ENCODE measurements at regions not wholly inside any gene's neighbourhood (a gene's known extent, or its start where the extent isn't known, plus 50 kb on each side); places are given as distances from the start of the nearest gene placed in this dataset.

DNA sequence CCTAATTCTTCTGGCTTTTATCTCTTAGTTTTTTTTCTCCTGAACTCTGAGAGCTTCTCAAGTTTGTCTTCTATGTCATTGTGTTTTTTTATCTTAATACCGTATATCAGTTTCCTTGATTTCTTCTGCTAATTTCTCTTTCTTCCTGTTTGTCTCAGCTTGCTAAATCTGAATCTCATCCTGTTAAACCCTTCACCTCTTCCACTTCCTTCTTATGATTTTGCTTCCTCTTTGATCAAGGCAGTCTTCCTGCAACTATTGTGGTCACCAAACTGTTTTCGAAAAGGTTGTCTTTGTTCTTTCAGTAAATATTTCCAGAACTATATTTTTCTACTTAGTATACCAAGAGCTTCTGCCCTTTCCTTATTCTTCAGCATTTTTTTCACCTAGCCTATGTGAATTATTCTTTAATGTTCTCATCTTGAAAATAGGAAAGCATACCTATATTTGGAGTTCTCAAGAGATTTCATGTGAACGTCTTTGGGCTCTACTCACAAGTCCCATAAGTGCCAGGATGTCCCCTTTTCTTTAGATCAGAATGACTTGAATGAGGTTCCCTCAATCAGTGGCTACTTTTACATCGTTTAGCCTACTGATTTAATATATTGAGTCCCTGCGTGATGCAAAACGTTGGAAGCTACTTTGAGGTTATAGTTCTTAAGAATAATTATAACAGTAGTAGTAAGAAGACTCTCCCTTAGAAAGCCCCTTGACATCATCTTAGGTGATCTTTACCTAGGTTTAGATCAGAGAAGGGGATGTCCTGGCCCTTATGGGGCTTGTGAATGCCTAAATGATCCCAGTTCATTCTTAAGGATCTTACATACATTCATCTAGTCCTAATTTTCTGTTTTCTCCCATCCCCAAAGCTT, 415.4 kb upstream of the AUTS2 start:
- TF ChIP-seq TAF1 (conservative IDR thresholded peaks at IDR 0.05) (no peak), FOXA1 (IDR thresholded peaks at IDR 0.05) (no peak), NR2F2 (IDR thresholded peaks at IDR 0.05) (peak; percentile 35), EGR1 (IDR thresholded peaks at IDR 0.05; ENCODE audit: low read depth in 2 of 2) (no peak)
- no peak for DNase-seq (ENCODE audit: low spot score)
- Histone ChIP-seq H3K9me3 (ENCODE audit: control insufficient read depth in 4 of 4, low read length in 3 of 4) (no peaks in the 10 kb centered on the region), H3K36me3 (ENCODE audit: control insufficient read depth in 4 of 4, insufficient read depth in 3 of 4, low read depth in 1 of 4, low read length in 3 of 4) (no peaks in the 10 kb centered on the region), H3K27me3 (ENCODE audit: control insufficient read depth in 4 of 4, insufficient read depth in 4 of 4, low read length in 3 of 4) (no peaks in the 10 kb centered on the region), H3K4me3 (ENCODE audit: low read depth in 1 of 3, low read length in 3 of 3) (no peak overlapping the region), H3K4me1 (ENCODE audit: control insufficient read depth in 4 of 4, insufficient read depth in 4 of 4, low read length in 3 of 4) (no peaks in the 10 kb centered on the region), H3K27ac (ENCODE audit: low read depth in 1 of 2, low read length in 2 of 2) (no peak overlapping the region), H3K9ac (ENCODE audit: low read depth in 1 of 2, low read length in 2 of 2) (no peak overlapping the region)
- WGBS: 79% methylated on average over 6 of the region's 6 CpGs

DNA sequence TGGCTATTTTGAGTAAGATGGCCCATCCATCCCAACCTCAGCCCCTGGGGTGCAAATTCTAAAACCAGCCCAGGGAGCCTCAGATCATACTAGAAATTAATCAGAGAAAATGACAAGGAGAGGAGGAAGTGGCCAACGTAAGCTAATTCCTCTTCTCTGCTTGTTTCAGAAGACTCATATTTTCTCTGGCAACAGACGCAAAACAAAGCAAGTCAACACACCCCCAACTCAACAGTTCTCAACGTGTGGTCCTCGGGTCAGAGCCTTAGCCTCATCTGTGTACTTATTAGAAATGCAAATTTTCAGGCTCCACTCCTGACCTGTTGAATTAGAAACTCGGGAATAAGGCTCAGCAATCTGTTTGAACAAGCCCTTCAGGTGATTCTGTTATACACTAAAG, 413.9 kb upstream of the AUTS2 start:
- Histone ChIP-seq H3K4me1 (ENCODE audit: control insufficient read depth in 4 of 4, insufficient read depth in 4 of 4, low read length in 3 of 4) (no peaks in the 10 kb centered on the region), H3K27ac (ENCODE audit: low read depth in 1 of 2, low read length in 2 of 2) (no peak overlapping the region), H3K36me3 (ENCODE audit: control insufficient read depth in 4 of 4, insufficient read depth in 3 of 4, low read depth in 1 of 4, low read length in 3 of 4) (no peaks in the 10 kb centered on the region), H3K4me3 (ENCODE audit: low read depth in 1 of 3, low read length in 3 of 3) (no peak overlapping the region), H3K9me3 (ENCODE audit: control insufficient read depth in 4 of 4, low read length in 3 of 4) (no peaks in the 10 kb centered on the region), H3K27me3 (ENCODE audit: control insufficient read depth in 4 of 4, insufficient read depth in 4 of 4, low read length in 3 of 4) (no peaks in the 10 kb centered on the region), H3K9ac (ENCODE audit: low read depth in 1 of 2, low read length in 2 of 2) (no peak overlapping the region)
- DNase-seq (ENCODE audit: low spot score): no peak
- TF ChIP-seq, protein P1, sequence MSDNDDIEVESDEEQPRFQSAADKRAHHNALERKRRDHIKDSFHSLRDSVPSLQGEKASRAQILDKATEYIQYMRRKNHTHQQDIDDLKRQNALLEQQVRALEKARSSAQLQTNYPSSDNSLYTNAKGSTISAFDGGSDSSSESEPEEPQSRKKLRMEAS (IDR thresholded peaks at IDR 0.05): no peak
- TF ChIP-seq RXRA (IDR thresholded peaks at IDR 0.05) (no peak), SP1 (IDR thresholded peaks at IDR 0.05) (no peak), HNF4A (conservative IDR thresholded peaks at IDR 0.05) (no peak), GABPA (IDR thresholded peaks at IDR 0.05 in 1 of 2, conservative IDR thresholded peaks at IDR 0.05 in 1 of 2) (no peak), YY1 (IDR thresholded peaks at IDR 0.05) (no peak), TAF1 (conservative IDR thresholded peaks at IDR 0.05) (no peak), HNF4G (IDR thresholded peaks at IDR 0.05) (no peak), RAD21 (IDR thresholded peaks at IDR 0.05) (no peak), FOXA1 (IDR thresholded peaks at IDR 0.05) (no peak), FOXA2 (IDR thresholded peaks at IDR 0.05) (no peak), JUND (IDR thresholded peaks at IDR 0.05) (no peak), NR2F2 (IDR thresholded peaks at IDR 0.05) (no peak), EGR1 (IDR thresholded peaks at IDR 0.05; ENCODE audit: low read depth in 2 of 2) (no peak)
- TF ChIP-seq, protein P2, sequence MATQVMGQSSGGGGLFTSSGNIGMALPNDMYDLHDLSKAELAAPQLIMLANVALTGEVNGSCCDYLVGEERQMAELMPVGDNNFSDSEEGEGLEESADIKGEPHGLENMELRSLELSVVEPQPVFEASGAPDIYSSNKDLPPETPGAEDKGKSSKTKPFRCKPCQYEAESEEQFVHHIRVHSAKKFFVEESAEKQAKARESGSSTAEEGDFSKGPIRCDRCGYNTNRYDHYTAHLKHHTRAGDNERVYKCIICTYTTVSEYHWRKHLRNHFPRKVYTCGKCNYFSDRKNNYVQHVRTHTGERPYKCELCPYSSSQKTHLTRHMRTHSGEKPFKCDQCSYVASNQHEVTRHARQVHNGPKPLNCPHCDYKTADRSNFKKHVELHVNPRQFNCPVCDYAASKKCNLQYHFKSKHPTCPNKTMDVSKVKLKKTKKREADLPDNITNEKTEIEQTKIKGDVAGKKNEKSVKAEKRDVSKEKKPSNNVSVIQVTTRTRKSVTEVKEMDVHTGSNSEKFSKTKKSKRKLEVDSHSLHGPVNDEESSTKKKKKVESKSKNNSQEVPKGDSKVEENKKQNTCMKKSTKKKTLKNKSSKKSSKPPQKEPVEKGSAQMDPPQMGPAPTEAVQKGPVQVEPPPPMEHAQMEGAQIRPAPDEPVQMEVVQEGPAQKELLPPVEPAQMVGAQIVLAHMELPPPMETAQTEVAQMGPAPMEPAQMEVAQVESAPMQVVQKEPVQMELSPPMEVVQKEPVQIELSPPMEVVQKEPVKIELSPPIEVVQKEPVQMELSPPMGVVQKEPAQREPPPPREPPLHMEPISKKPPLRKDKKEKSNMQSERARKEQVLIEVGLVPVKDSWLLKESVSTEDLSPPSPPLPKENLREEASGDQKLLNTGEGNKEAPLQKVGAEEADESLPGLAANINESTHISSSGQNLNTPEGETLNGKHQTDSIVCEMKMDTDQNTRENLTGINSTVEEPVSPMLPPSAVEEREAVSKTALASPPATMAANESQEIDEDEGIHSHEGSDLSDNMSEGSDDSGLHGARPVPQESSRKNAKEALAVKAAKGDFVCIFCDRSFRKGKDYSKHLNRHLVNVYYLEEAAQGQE (IDR thresholded peaks at IDR 0.05): no peak
- TF ChIP-seq, protein P3, sequence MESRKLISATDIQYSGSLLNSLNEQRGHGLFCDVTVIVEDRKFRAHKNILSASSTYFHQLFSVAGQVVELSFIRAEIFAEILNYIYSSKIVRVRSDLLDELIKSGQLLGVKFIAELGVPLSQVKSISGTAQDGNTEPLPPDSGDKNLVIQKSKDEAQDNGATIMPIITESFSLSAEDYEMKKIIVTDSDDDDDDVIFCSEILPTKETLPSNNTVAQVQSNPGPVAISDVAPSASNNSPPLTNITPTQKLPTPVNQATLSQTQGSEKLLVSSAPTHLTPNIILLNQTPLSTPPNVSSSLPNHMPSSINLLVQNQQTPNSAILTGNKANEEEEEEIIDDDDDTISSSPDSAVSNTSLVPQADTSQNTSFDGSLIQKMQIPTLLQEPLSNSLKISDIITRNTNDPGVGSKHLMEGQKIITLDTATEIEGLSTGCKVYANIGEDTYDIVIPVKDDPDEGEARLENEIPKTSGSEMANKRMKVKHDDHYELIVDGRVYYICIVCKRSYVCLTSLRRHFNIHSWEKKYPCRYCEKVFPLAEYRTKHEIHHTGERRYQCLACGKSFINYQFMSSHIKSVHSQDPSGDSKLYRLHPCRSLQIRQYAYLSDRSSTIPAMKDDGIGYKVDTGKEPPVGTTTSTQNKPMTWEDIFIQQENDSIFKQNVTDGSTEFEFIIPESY (IDR thresholded peaks at IDR 0.05): no peak
- TF ChIP-seq, protein P4, sequence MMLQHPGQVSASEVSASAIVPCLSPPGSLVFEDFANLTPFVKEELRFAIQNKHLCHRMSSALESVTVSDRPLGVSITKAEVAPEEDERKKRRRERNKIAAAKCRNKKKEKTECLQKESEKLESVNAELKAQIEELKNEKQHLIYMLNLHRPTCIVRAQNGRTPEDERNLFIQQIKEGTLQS (IDR thresholded peaks at IDR 0.05): no peak
- TF ChIP-seq, protein P5, sequence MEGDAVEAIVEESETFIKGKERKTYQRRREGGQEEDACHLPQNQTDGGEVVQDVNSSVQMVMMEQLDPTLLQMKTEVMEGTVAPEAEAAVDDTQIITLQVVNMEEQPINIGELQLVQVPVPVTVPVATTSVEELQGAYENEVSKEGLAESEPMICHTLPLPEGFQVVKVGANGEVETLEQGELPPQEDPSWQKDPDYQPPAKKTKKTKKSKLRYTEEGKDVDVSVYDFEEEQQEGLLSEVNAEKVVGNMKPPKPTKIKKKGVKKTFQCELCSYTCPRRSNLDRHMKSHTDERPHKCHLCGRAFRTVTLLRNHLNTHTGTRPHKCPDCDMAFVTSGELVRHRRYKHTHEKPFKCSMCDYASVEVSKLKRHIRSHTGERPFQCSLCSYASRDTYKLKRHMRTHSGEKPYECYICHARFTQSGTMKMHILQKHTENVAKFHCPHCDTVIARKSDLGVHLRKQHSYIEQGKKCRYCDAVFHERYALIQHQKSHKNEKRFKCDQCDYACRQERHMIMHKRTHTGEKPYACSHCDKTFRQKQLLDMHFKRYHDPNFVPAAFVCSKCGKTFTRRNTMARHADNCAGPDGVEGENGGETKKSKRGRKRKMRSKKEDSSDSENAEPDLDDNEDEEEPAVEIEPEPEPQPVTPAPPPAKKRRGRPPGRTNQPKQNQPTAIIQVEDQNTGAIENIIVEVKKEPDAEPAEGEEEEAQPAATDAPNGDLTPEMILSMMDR (IDR thresholded peaks at IDR 0.05; ENCODE audit: low read depth, low read length, missing input control): no peak
- WGBS: 48% methylated on average over 5 of the region's 5 CpGs
